Body of pancreas (tissue), 4 donors: ENCODE measurements at regions not wholly inside any gene's neighbourhood (a gene's known extent, or its start where the extent isn't known, plus 50 kb on each side); places are given as distances from the start of the nearest gene placed in this dataset.

ENCODE experiments used
- CTCF ChIP-seq, 7 experiments: fragments of 450-650 bp in 4 of 7; fragments of 200-600 bp in 3 of 7; sonication (generic) in 3 of 7; IDR thresholded peaks; one replicate each; pipeline ENCODE4 v1.5.1; 2016 to 2019; ENCODE audit warnings: antibody characterized with exemption in 7 of 7
- POLR2A ChIP-seq, 3 donors: fragments of 450-650 bp; IDR thresholded peaks; one replicate each; pipeline ENCODE4 v1.6.1; 2016; ENCODE audit warnings: antibody characterized with exemption in 3 of 3, mild to moderate bottlenecking in 2 of 3

- TF ChIP-seq CTCF (IDR thresholded peaks at IDR 0.05): peak; percentile 45 to 73 (median 59)
- TF ChIP-seq POLR2A (IDR thresholded peaks at IDR 0.05): no peak
These were observed 100.8 kb downstream of the PPM1A start for GRCh38 chr14:60349663-60350365.
